H1 (cell line): ENCODE measurements at regions not wholly inside any gene's neighbourhood (a gene's known extent, or its start where the extent isn't known, plus 50 kb on each side); places are given as distances from the start of the nearest gene placed in this dataset.

Experiments used
- CTCF ChIA-PET: fragments of 300-600 bp; sonication (Branson Sonifier 250); formaldehyde crosslinking; loops from one replicate; lab custom pipeline; 2021; ENCODE audit not compliant: partially characterized antibody; lab: Charles Lee
- POLR2A ChIA-PET: fragments of 300-600 bp; sonication (Branson Sonifier 250); formaldehyde crosslinking; loops from one replicate; lab custom pipeline; 2021; ENCODE audit warnings: inconsistent platforms; ENCODE audit not compliant: partially characterized antibody; lab: Charles Lee
- DNase-seq, 2 experiments: peaks; one replicate each; pipeline versions ENCODE4 v3.0.0 to v3.0.0-alpha.2; 2010 to 2022; ENCODE audit warnings: low spot score in 2 of 2, low read depth in 1 of 2, mixed read lengths in 1 of 2
- FAIRE-seq: peaks from 2 replicates; lab custom pipeline; 2011; peaks lifted over from hg19 to GRCh38; lab: Jason Lieb, UNC
- H2AFZ ChIP-seq: 2 replicates; pipeline ENCODE4 v1.8.1; 2012; ENCODE audit warnings: low read length, inconsistent platforms
- H2AK5ac ChIP-seq: 2 replicates; pipeline ENCODE4 v1.6.1; 2013; ENCODE audit warnings: low read depth, low read length
- H2BK120ac ChIP-seq: replicated peaks from 2 replicates; pipeline ENCODE3; 2013; ENCODE audit warnings: low read depth, low read length, inconsistent platforms
- H2BK12ac ChIP-seq: 2 replicates; pipeline ENCODE4 v1.6.1; 2013; ENCODE audit warnings: low read depth, low read length
- H2BK15ac ChIP-seq: 2 replicates; pipeline ENCODE4 v1.6.1; 2013; ENCODE audit warnings: low read length
- H2BK20ac ChIP-seq: 2 replicates; pipeline ENCODE4 v1.6.1; 2013; ENCODE audit warnings: low read length
- H2BK5ac ChIP-seq: 2 replicates; pipeline ENCODE4 v1.6.1; 2013; ENCODE audit warnings: low read depth, low read length
- H3K14ac ChIP-seq: 2 replicates; pipeline ENCODE4 v1.6.1; 2013; ENCODE audit warnings: inconsistent platforms; ENCODE audit not compliant: insufficient read length
- H3K18ac ChIP-seq: 2 replicates; pipeline ENCODE4 v1.6.1; 2013; ENCODE audit warnings: low read length; ENCODE audit errors: extremely low read depth
- H3K23ac ChIP-seq: 2 replicates; pipeline ENCODE4 v1.6.1; 2013; ENCODE audit warnings: inconsistent platforms; ENCODE audit not compliant: insufficient read length
- H3K23me2 ChIP-seq: 2 replicates; pipeline ENCODE4 v1.6.1; 2013; ENCODE audit warnings: low read depth, low read length
- H3K27ac ChIP-seq: 2 replicates; pipeline ENCODE4 v1.6.1; 2011; ENCODE audit warnings: low read depth, low read length, inconsistent platforms
- H3K27me3 ChIP-seq, 4 experiments: replicated peaks in 1 of 4; 1 replicate in 1 of 4; 2 replicates in 3 of 4; pipeline versions ENCODE4 v1.6.1 to v1.8.1; 2011 to 2013; ENCODE audit warnings: low read length in 3 of 4, mild to moderate bottlenecking in 3 of 4, inconsistent platforms in 2 of 4, mixed read lengths in 2 of 4, moderate library complexity in 1 of 4; ENCODE audit not compliant: control insufficient read depth in 3 of 4, insufficient read depth in 3 of 4; ENCODE audit errors: extremely low read depth in 1 of 4
- H3K36me3 ChIP-seq, 4 experiments: 2 replicates each; pipeline versions ENCODE4 v1.6.1 to v1.8.1; 2011 to 2013; ENCODE audit warnings: mild to moderate bottlenecking in 4 of 4, low read length in 3 of 4, moderate library complexity in 2 of 4, control low read depth in 1 of 4, inconsistent platforms in 1 of 4; ENCODE audit not compliant: insufficient read depth in 4 of 4, control insufficient read depth in 2 of 4
- H3K4ac ChIP-seq: replicated peaks from 2 replicates; pipeline ENCODE3; 2013; ENCODE audit warnings: low read length, low read depth, mixed read lengths, inconsistent platforms; ENCODE audit not compliant: insufficient read length
- H3K4me1 ChIP-seq, 4 experiments: replicated peaks in 1 of 4; 1 replicate in 1 of 4; 2 replicates in 3 of 4; pipeline versions ENCODE4 v1.6.1 to v1.8.1; 2011 to 2013; ENCODE audit warnings: low read length in 3 of 4, inconsistent platforms in 2 of 4, mixed read lengths in 1 of 4; ENCODE audit not compliant: insufficient read depth in 4 of 4, control insufficient read depth in 3 of 4
- H3K4me2 ChIP-seq, 2 experiments: 2 replicates each; pipeline versions ENCODE4 v1.6.1 to v1.8.1; 2011 to 2013; ENCODE audit warnings: low read depth in 2 of 2, low read length in 2 of 2, control low read depth in 1 of 2, inconsistent platforms in 1 of 2, mild to moderate bottlenecking in 1 of 2; ENCODE audit not compliant: insufficient read depth in 1 of 2
- H3K4me3 ChIP-seq, 4 experiments: fragments of 200-600, 300-600 bp in 1 of 4; sonication (generic), shearing (Covaris generic), sonication (Bioruptor Twin) in 1 of 4; 2 replicates each; pipeline versions ENCODE4 v1.5.1 to v1.8.1; 2011 to 2016; ENCODE audit warnings: low read length in 4 of 4, low read depth in 3 of 4, control low read depth in 2 of 4, inconsistent platforms in 2 of 4, mild to moderate bottlenecking in 2 of 4, mixed read lengths in 1 of 4, moderate library complexity in 1 of 4; ENCODE audit not compliant: insufficient read depth in 2 of 4; ENCODE audit errors: extremely low read depth in 1 of 4
- H3K56ac ChIP-seq: replicated peaks from 2 replicates; pipeline ENCODE3; 2013; ENCODE audit warnings: low read depth, mild to moderate bottlenecking, mixed read lengths, low read length, inconsistent platforms; ENCODE audit not compliant: insufficient read length
- H3K79me1 ChIP-seq: 2 replicates; pipeline ENCODE4 v1.6.1; 2013; ENCODE audit warnings: low read depth, low read length, control low read depth
- H3K79me2 ChIP-seq, 2 experiments: 2 replicates each; pipeline versions ENCODE4 v1.6.1 to v1.8.1; 2012 to 2013; ENCODE audit warnings: low read length in 2 of 2, mild to moderate bottlenecking in 2 of 2, inconsistent platforms in 1 of 2; ENCODE audit not compliant: insufficient read depth in 2 of 2, control insufficient read depth in 1 of 2
- H3K9ac ChIP-seq, 4 experiments: replicated peaks in 1 of 4; 1 replicate in 1 of 4; 2 replicates in 3 of 4; pipeline versions ENCODE4 v1.6.1 to v1.8.1; 2011 to 2013; ENCODE audit warnings: low read depth in 3 of 4, low read length in 3 of 4, control low read depth in 2 of 4, mild to moderate bottlenecking in 2 of 4, moderate library complexity in 2 of 4, inconsistent platforms in 1 of 4; ENCODE audit errors: extremely low read depth in 1 of 4
- H3K9me3 ChIP-seq, 2 experiments: 2 replicates each; pipeline versions ENCODE4 v1.6.1 to v1.8.1; 2012 to 2013; ENCODE audit warnings: mild to moderate bottlenecking in 2 of 2, moderate library complexity in 2 of 2, control low read depth in 1 of 2, inconsistent platforms in 1 of 2, low read depth in 1 of 2, low read length in 1 of 2, mixed read lengths in 1 of 2; ENCODE audit not compliant: insufficient read depth in 2 of 2
- H4K20me1 ChIP-seq, 2 experiments: replicated peaks in 1 of 2; 2 replicates each; pipeline versions ENCODE3 to v1.8.1; 2011 to 2013; ENCODE audit warnings: inconsistent platforms in 2 of 2, low read length in 2 of 2, mild to moderate bottlenecking in 1 of 2; ENCODE audit not compliant: insufficient read depth in 2 of 2, control insufficient read depth in 1 of 2
- H4K5ac ChIP-seq: 2 replicates; pipeline ENCODE4 v1.6.1; 2013; ENCODE audit warnings: low read length, low read depth, mixed read lengths, inconsistent platforms; ENCODE audit not compliant: insufficient read length
- H4K8ac ChIP-seq: 2 replicates; pipeline ENCODE4 v1.8.0; 2013; ENCODE audit warnings: mild to moderate bottlenecking, moderate library complexity, low read length, inconsistent platforms; ENCODE audit not compliant: insufficient read depth; ENCODE audit errors: extremely low read depth
- H4K91ac ChIP-seq: replicated peaks from 2 replicates; pipeline ENCODE3; 2013; ENCODE audit warnings: low read length, mixed read lengths, inconsistent platforms; ENCODE audit not compliant: insufficient read length
- CREB1 ChIP-seq: IDR thresholded peaks from 2 replicates; pipeline ENCODE4 v1.6.1; 2012; ENCODE audit warnings: inconsistent platforms
- FOSL1 ChIP-seq: IDR thresholded peaks from 2 replicates; pipeline ENCODE4 v1.6.1; 2011; ENCODE audit warnings: mild to moderate bottlenecking, low read depth, low read length, moderate library complexity; ENCODE audit not compliant: insufficient read depth
- GTF2F1 ChIP-seq: IDR thresholded peaks from 2 replicates; pipeline ENCODE4 v1.6.1; 2012; ENCODE audit warnings: low read depth, low read length, improper control_type of control experiment, borderline replicate concordance
- KDM1A ChIP-seq: fragments of 200-600, 300-600 bp; sonication (generic); IDR thresholded peaks from 2 replicates; pipeline ENCODE4 v1.7.1; 2016; ENCODE audit warnings: mild to moderate bottlenecking, low read length, borderline replicate concordance
- MAFK ChIP-seq: IDR thresholded peaks from 2 replicates; pipeline ENCODE4 v1.6.1; 2012; ENCODE audit warnings: low read depth, mild to moderate bottlenecking, improper control_type of control experiment, low read length
- NANOG ChIP-seq: IDR thresholded peaks from 2 replicates; pipeline ENCODE4 v1.6.1; 2011; ENCODE audit warnings: low read length, low read depth, mild to moderate bottlenecking, inconsistent platforms; ENCODE audit not compliant: insufficient read depth, poor library complexity, severe bottlenecking
- POLR2A ChIP-seq, 2 experiments: IDR thresholded peaks; 1 replicate in 1 of 2; 2 replicates in 1 of 2; pipeline ENCODE4 v1.6.1; 2011; ENCODE audit warnings: low read depth in 2 of 2, low read length in 2 of 2, mild to moderate bottlenecking in 2 of 2; ENCODE audit errors: control extremely low read depth in 1 of 2
- POU5F1 ChIP-seq: IDR thresholded peaks from 2 replicates; pipeline ENCODE4 v1.6.1; 2011; ENCODE audit warnings: low read depth, mild to moderate bottlenecking, low read length, moderate library complexity
- RNF2 ChIP-seq: fragments of 200-900, 300-1000 bp; sonication (generic); IDR thresholded peaks from 2 replicates; pipeline ENCODE4 v1.7.1; 2016; ENCODE audit warnings: borderline replicate concordance, low read depth, mild to moderate bottlenecking, antibody characterized with exemption, low read length; ENCODE audit not compliant: poor library complexity, severe bottlenecking; ENCODE audit errors: missing control alignments
- SIRT6 ChIP-seq: IDR thresholded peaks from one replicate; pipeline ENCODE4 v1.7.1; 2012; ENCODE audit warnings: low read length, inconsistent platforms
- SRF ChIP-seq: IDR thresholded peaks from 2 replicates; pipeline ENCODE4 v1.6.1; 2011; ENCODE audit warnings: mild to moderate bottlenecking, low read depth, low read length, moderate library complexity
- TAF1 ChIP-seq: IDR thresholded peaks from 2 replicates; pipeline ENCODE4 v1.6.1; 2011; ENCODE audit warnings: mild to moderate bottlenecking, low read depth, low read length
- TEAD4 ChIP-seq: IDR thresholded peaks from 2 replicates; pipeline ENCODE4 v1.6.1; 2012; ENCODE audit warnings: low read depth, low read length, inconsistent platforms, mixed read lengths
- WGBS, 2 experiments: shearing (Covaris generic) in 1 of 2; methylation state at CpG; one replicate each; pipeline versions ENCODE4 v1.1.6 to v1.1.7; 2013 to 2015; ENCODE audit warnings: low lambda C conversion rate in 2 of 2, mixed read lengths in 2 of 2, inconsistent platforms in 1 of 2, low coverage in 1 of 2, missing lambda C conversion rate in 1 of 2; ENCODE audit not compliant: insufficient replicate concordance in 2 of 2, insufficient coverage in 1 of 2, insufficient read length in 1 of 2; ENCODE audit errors: extremely low coverage in 1 of 2, missing lambda C conversion rate in 1 of 2; 5-methylcytosine and 5-hydroxymethylcytosine counted together

GRCh38 chr11:69553416-69554357, 72.2 kb downstream of the LINC01488 start:
- Histone ChIP-seq H3K9me3 (peaks cover 5 to 6% of the 10 kb centered on the region in 2 experiments; a peak in 3 of 4 replicates), H3K4me3 (no peak overlapping the region), H2BK12ac (no peak overlapping the region), H3K23me2 (no peaks in the 10 kb centered on the region), H3K4me1 (no peaks in the 10 kb centered on the region), H3K27ac (no peak overlapping the region), H3K79me2 (no peaks in the 10 kb centered on the region), H3K36me3 (no peaks in the 10 kb centered on the region), H2AFZ (no peak overlapping the region), H3K27me3 (no peaks in the 10 kb centered on the region; a peak in 1 of 7 replicates), H3K18ac (no peak overlapping the region), H3K79me1 (no peaks in the 10 kb centered on the region), H3K23ac (no peak overlapping the region), H2BK5ac (no peak overlapping the region), H2BK15ac (no peak overlapping the region), H4K20me1 (no peaks in the 10 kb centered on the region), H3K14ac (no peak overlapping the region), H2BK20ac (no peak overlapping the region), H3K4ac (no peak overlapping the region), H2BK120ac (no peak overlapping the region), H3K4me2 (no peak overlapping the region), H4K8ac (no peak overlapping the region; the same call in 1 of the 2 replicates), H4K5ac (no peak overlapping the region), H3K56ac (no peak overlapping the region), H4K91ac (no peak overlapping the region), H3K9ac (no peak overlapping the region), H2AK5ac (no peak overlapping the region)
- DNase-seq (no peak), FAIRE-seq (no peak)
- CTCF ChIA-PET: no interaction called here
- 87% methylated on average over 13 of the region's 14 CpGs; no CpG with 5 or more reads in 1 of the 2 experiments for WGBS, 2 experiments
- no peak for TF ChIP-seq TAF1
- TF ChIP-seq NANOG: no peak
- no peak for TF ChIP-seq POLR2A (IDR thresholded peaks at IDR 0.05; ENCODE audit: control extremely low read depth in 1 of 2, low read depth in 2 of 2, low read length in 2 of 2)
- TF ChIP-seq FOSL1: no peak
- no peak for TF ChIP-seq CREB1
- TF ChIP-seq GTF2F1: no peak
- TF ChIP-seq SIRT6: no peak
- no peak for TF ChIP-seq MAFK
- no peak for TF ChIP-seq RNF2
- TF ChIP-seq KDM1A: no peak
- TF ChIP-seq SRF: no peak
- TF ChIP-seq TEAD4: no peak
- no peak for TF ChIP-seq POU5F1
- POLR2A ChIA-PET: no interaction called here
